WTC11 (cell line): ENCODE measurements at regions not wholly inside any gene's neighbourhood (a gene's known extent, or its start where the extent isn't known, plus 50 kb on each side); places are given as distances from the start of the nearest gene placed in this dataset.

Experiments used
- ATAC-seq: fragments of 200-7000 bp; cut with Tn5 transposase; 2 replicates; pipeline ENCODE4 v1.10.0; 2021; ENCODE audit warnings: mild to moderate bottlenecking, moderate library complexity
- CTCF ChIA-PET: fragments of 300-600 bp; sonication (Branson Sonifier 250); formaldehyde crosslinking; loops from one replicate; lab custom pipeline; 2021; ENCODE audit warnings: antibody characterized with exemption; lab: Charles Lee
- POLR2A ChIA-PET: fragments of 350-600 bp; sonication (Branson Sonifier 250); formaldehyde crosslinking; loops from one replicate; lab custom pipeline; 2021; ENCODE audit warnings: antibody characterized with exemption; lab: Charles Lee
- DNase-seq: peaks from one replicate; pipeline ENCODE4 v3.0.0; 2021; ENCODE audit warnings: low spot score
- H3K27ac Mint-ChIP-seq: 2 replicates; pipeline ENCODE4 v1.8.0; 2021; ENCODE audit warnings: mixed read lengths
- H3K27me3 Mint-ChIP-seq: 2 replicates; pipeline ENCODE4 v1.8.0; 2021; ENCODE audit warnings: low read depth, mild to moderate bottlenecking, moderate library complexity, mixed read lengths
- H3K36me3 Mint-ChIP-seq: 2 replicates; pipeline ENCODE4 v1.8.0; 2021; ENCODE audit warnings: mixed read lengths
- H3K4me1 Mint-ChIP-seq: 2 replicates; pipeline ENCODE4 v1.8.0; 2022; ENCODE audit warnings: mixed read lengths
- H3K4me3 Mint-ChIP-seq: 2 replicates; pipeline ENCODE4 v1.8.0; 2021; ENCODE audit warnings: mild to moderate bottlenecking, moderate library complexity, mixed read lengths
- H3K9me3 Mint-ChIP-seq: 2 replicates; pipeline ENCODE4 v1.8.0; 2021; ENCODE audit warnings: mixed read lengths
- AFF4 ChIP-seq: sonication (generic); formaldehyde crosslinking; IDR thresholded peaks from 2 replicates; pipeline ENCODE4 v1.8.1; 2023; ENCODE audit warnings: mild to moderate bottlenecking, missing genetic modification reagents, borderline replicate concordance
- ATF6 ChIP-seq: sonication (generic); formaldehyde crosslinking; IDR thresholded peaks from 2 replicates; pipeline ENCODE4 v1.8.1; 2023; ENCODE audit warnings: mild to moderate bottlenecking, missing genetic modification reagents
- E2F1 ChIP-seq: sonication (generic); formaldehyde crosslinking; IDR thresholded peaks from 2 replicates; pipeline ENCODE4 v1.8.0; 2022; ENCODE audit warnings: mild to moderate bottlenecking, missing genetic modification reagents
- E2F4 ChIP-seq: sonication (generic); formaldehyde crosslinking; IDR thresholded peaks from 2 replicates; pipeline ENCODE4 v1.8.1; 2022; ENCODE audit warnings: low read depth, mild to moderate bottlenecking, moderate library complexity, missing genetic modification reagents, borderline replicate concordance
- ETV6 ChIP-seq: sonication (generic); formaldehyde crosslinking; IDR thresholded peaks from 2 replicates; pipeline ENCODE4 v1.8.1; 2022; ENCODE audit warnings: mild to moderate bottlenecking, missing genetic modification reagents
- GTF2I ChIP-seq: fragments of 250-450 bp; sonication (Bioruptor Pico); conservative IDR thresholded peaks from 2 replicates; pipeline ENCODE4 v1.4.0; 2021; ENCODE audit warnings: mild to moderate bottlenecking
- HMGXB4 ChIP-seq: sonication (generic); formaldehyde crosslinking; IDR thresholded peaks from 2 replicates; pipeline ENCODE4 v1.8.1; 2023; ENCODE audit warnings: mild to moderate bottlenecking, moderate library complexity, missing genetic modification reagents
- NR2C2 ChIP-seq: sonication (generic); formaldehyde crosslinking; IDR thresholded peaks from 2 replicates; pipeline ENCODE4 v1.8.0; 2022; ENCODE audit warnings: mild to moderate bottlenecking, missing genetic modification reagents
- STAT6 ChIP-seq: sonication (generic); formaldehyde crosslinking; conservative IDR thresholded peaks from 2 replicates; pipeline ENCODE4 v1.8.1; 2023; ENCODE audit warnings: mild to moderate bottlenecking, low read depth, missing genetic modification reagents, moderate library complexity
- USF2 ChIP-seq: sonication (generic); formaldehyde crosslinking; IDR thresholded peaks from 2 replicates; pipeline ENCODE4 v1.8.1; 2023; ENCODE audit warnings: mild to moderate bottlenecking, missing genetic modification reagents, moderate library complexity
- ZBTB21 ChIP-seq: sonication (generic); formaldehyde crosslinking; IDR thresholded peaks from 2 replicates; pipeline ENCODE4 v1.8.1; 2023; ENCODE audit warnings: mild to moderate bottlenecking, missing genetic modification reagents, borderline replicate concordance
- ZBTB43 ChIP-seq: sonication (generic); formaldehyde crosslinking; IDR thresholded peaks from 2 replicates; pipeline ENCODE4 v1.8.1; 2023; ENCODE audit warnings: mild to moderate bottlenecking, missing genetic modification reagents
- ZNF512 ChIP-seq: sonication (generic); formaldehyde crosslinking; IDR thresholded peaks from 2 replicates; pipeline ENCODE4 v1.8.1; 2022; ENCODE audit warnings: missing genetic modification reagents, borderline replicate concordance

GRCh38 chr3:28900301-28900700, 380.6 kb upstream of the RBMS3 start:
- ATAC-seq (no peak), DNase-seq (no peak)
- Mint-ChIP-seq H3K4me3 (no peak overlapping the region), H3K4me1 (no peaks in the 10 kb centered on the region), H3K27ac (no peak overlapping the region), H3K27me3 (no peaks in the 10 kb centered on the region), H3K9me3 (peaks cover 31% of the 10 kb centered on the region), H3K36me3 (peaks cover 5% of the 10 kb centered on the region)
- CTCF ChIA-PET, result no interaction called here
- TF ChIP-seq GTF2I (CRISPR knock-in tag), result no peak
- TF ChIP-seq ATF6 (CRISPR knock-in tag), result no peak
- TF ChIP-seq USF2 (CRISPR knock-in tag), result no peak
- TF ChIP-seq E2F4, result no peak
- TF ChIP-seq STAT6 (CRISPR knock-in tag), result no peak
- TF ChIP-seq ZBTB21 (CRISPR knock-in tag), result no peak
- no peak for TF ChIP-seq ZBTB43 (CRISPR knock-in tag)
- TF ChIP-seq NR2C2 (CRISPR knock-in tag), result no peak
- no peak for TF ChIP-seq ETV6 (CRISPR knock-in tag)
- no peak for TF ChIP-seq ZNF512
- no peak for TF ChIP-seq E2F1
- TF ChIP-seq AFF4 (CRISPR knock-in tag), result no peak
- no peak for TF ChIP-seq HMGXB4
- POLR2A ChIA-PET, result no interaction called here
